ENCODE measurements at regions not wholly inside any gene's neighbourhood (a gene's known extent, or its start where the extent isn't known, plus 50 kb on each side); places are given as distances from the start of the nearest gene placed in this dataset.
A peak's percentile ranks its signal among the peaks of the same experiment; 100 is the strongest.

GRCh38 chr13:44787617-44788016 lies 201.7 kb downstream of the NUFIP1 start:
- TF ChIP-seq POLR2A (IDR thresholded peaks at IDR 0.05) (no peak), CTCF (IDR thresholded peaks at IDR 0.05) (no peak)
- H3K27ac ChIP-seq, result no peak overlapping the region
- H3K4me3 ChIP-seq, result no peak overlapping the region
- DNase-seq, result no peak
- H3K9me3 ChIP-seq, result no peaks in the 10 kb centered on the region
- 75 to 90% methylated on average over 7 of the region's 7 CpGs for WGBS, 2 donors
- peaks cover 9% of the 10 kb centered on the region for H3K4me1 ChIP-seq
- no peaks in the 10 kb centered on the region for H3K36me3 ChIP-seq (ENCODE audit: low read depth, missing control alignments)
- intact Hi-C loops (cut with DNase I; ENCODE audit: low total_unique reads), result no loop called here
- H3K27me3 ChIP-seq, result no peaks in the 10 kb centered on the region

- WGBS, 2 donors, result 37 to 66% methylated on average over 3 of the region's 3 CpGs
- H3K27me3 ChIP-seq, result no peaks in the 10 kb centered on the region
- H3K4me3 ChIP-seq, result no peak overlapping the region
- H3K36me3 ChIP-seq (ENCODE audit: low read depth, missing control alignments), result no peaks in the 10 kb centered on the region
- TF ChIP-seq POLR2A (IDR thresholded peaks at IDR 0.05), result no peak
- TF ChIP-seq CTCF (IDR thresholded peaks at IDR 0.05), result no peak
- intact Hi-C loops (cut with DNase I; ENCODE audit: low total_unique reads), result no loop called here
- H3K27ac ChIP-seq, result peak overlapping the region in 1 of 2 donors; percentile 41
- H3K9me3 ChIP-seq, result no peaks in the 10 kb centered on the region
- peaks cover 9% of the 10 kb centered on the region for H3K4me1 ChIP-seq
- no peak for DNase-seq
Measured at GRCh38 chr13:44786756-44787155, 202.5 kb downstream of the NUFIP1 start.

- intact Hi-C loops (cut with DNase I; ENCODE audit: low total_unique reads), result no loop called here
- TF ChIP-seq CTCF (IDR thresholded peaks at IDR 0.05) (no peak), POLR2A (IDR thresholded peaks at IDR 0.05) (no peak)
- no peak for DNase-seq
- H3K4me1 ChIP-seq, result peaks cover 9% of the 10 kb centered on the region
- WGBS, 2 donors, result 84 to 92% methylated on average over 3 of the region's 3 CpGs
- H3K27ac ChIP-seq, result no peak overlapping the region
- no peaks in the 10 kb centered on the region for H3K36me3 ChIP-seq (ENCODE audit: low read depth, missing control alignments)
- H3K4me3 ChIP-seq, result no peak overlapping the region
- H3K27me3 ChIP-seq, result no peaks in the 10 kb centered on the region
- no peaks in the 10 kb centered on the region for H3K9me3 ChIP-seq
Measured at GRCh38 chr13:44785401-44785800, 203.9 kb downstream of the NUFIP1 start.

- Histone ChIP-seq H3K4me3 (no peak overlapping the region), H3K4me1 (peaks cover 9% of the 10 kb centered on the region), H3K9me3 (no peaks in the 10 kb centered on the region), H3K27ac (no peak overlapping the region), H3K27me3 (no peaks in the 10 kb centered on the region), H3K36me3 (ENCODE audit: low read depth, missing control alignments) (no peaks in the 10 kb centered on the region)
- DNase-seq, result no peak
- TF ChIP-seq CTCF (IDR thresholded peaks at IDR 0.05) (no peak), POLR2A (IDR thresholded peaks at IDR 0.05) (no peak)
- intact Hi-C loops (cut with DNase I; ENCODE audit: low total_unique reads), result no loop called here
- 90 to 91% methylated on average over 2 of the region's 2 CpGs for WGBS, 2 donors
Measured at GRCh38 chr13:44784708-44785080, 204.6 kb downstream of the NUFIP1 start.

GRCh38 chr13:44783994-44784707 lies 205.1 kb downstream of the NUFIP1 start:
- no peaks in the 10 kb centered on the region for H3K36me3 ChIP-seq (ENCODE audit: low read depth, missing control alignments)
- peaks cover 9% of the 10 kb centered on the region for H3K4me1 ChIP-seq
- H3K27ac ChIP-seq, result no peak overlapping the region
- no peaks in the 10 kb centered on the region for H3K9me3 ChIP-seq
- no peak overlapping the region for H3K4me3 ChIP-seq
- H3K27me3 ChIP-seq, result no peaks in the 10 kb centered on the region
- WGBS, 2 donors, result 79 to 84% methylated on average over 4 of the region's 4 CpGs
- intact Hi-C loops (cut with DNase I; ENCODE audit: low total_unique reads), result no loop called here
- DNase-seq, result no peak
- TF ChIP-seq CTCF (IDR thresholded peaks at IDR 0.05), result no peak
- no peak for TF ChIP-seq POLR2A (IDR thresholded peaks at IDR 0.05)

Data from testis (tissue), 2 donors.